ENCODE measurements at regions not wholly inside any gene's neighbourhood (a gene's known extent, or its start where the extent isn't known, plus 50 kb on each side); places are given as distances from the start of the nearest gene placed in this dataset.
A peak's percentile ranks its signal among the peaks of the same experiment; 100 is the strongest.
"Not testable (repeated sequence)": the region's sequence is repeated elsewhere in the genome, so short reads cannot be mapped to it uniquely, and the experiment has no call there.

DNA sequence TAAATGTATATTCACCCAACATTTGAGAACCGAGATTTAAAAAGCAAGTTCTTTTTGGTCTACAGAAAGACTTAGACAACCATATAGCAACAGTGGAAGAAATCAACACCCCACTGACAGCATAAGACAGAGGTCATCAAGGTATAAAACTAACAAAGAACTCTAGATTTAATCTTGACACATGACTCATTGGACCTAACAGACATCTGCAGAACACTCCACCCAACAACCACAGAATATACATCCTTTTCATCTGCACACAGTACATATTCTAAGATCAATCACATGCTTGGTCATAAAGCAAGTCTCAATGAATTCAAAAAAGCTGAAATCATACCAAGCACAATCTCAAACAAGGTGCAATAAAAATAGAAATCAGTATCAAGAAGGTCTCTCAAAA lies 65.8 kb downstream of the SPIN4 start:
- H3K4me3 Mint-ChIP-seq = no peak overlapping the region
- no peaks in the 10 kb centered on the region for H3K36me3 Mint-ChIP-seq
- ATAC-seq (ENCODE audit: low read depth in 2 of 2) (no peak), DNase-seq (no peak)
- H3K4me1 Mint-ChIP-seq = no peaks in the 10 kb centered on the region
- no peaks in the 10 kb centered on the region for H3K27me3 Mint-ChIP-seq
- H3K9me3 Mint-ChIP-seq = peaks cover 0 to 17% (median 6%) of the 10 kb centered on the region in 7 donors
- H3K27ac Mint-ChIP-seq = no peak overlapping the region

DNA sequence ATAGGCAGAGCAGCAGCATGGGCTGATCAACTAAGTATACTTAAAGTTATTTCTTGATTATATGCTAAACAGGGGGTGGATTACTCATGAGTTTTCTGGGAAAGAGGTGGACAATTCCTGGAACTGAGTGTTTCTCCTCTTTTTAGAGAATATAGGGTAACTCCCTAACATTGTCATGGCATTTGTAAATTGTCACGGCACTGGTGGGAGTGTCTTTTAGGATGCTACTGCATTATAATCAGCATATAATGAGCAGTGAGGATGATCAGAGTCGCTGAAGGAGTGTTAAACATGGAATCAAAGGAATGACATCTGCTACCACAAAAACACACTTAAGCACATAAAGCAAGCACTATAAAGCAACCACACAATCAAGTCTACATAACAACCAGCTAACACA lies 66.5 kb downstream of the SPIN4 start:
- H3K36me3 Mint-ChIP-seq = no peaks in the 10 kb centered on the region
- H3K9me3 Mint-ChIP-seq = peaks cover 0 to 14% (median 5%) of the 10 kb centered on the region in 7 donors
- H3K27ac Mint-ChIP-seq = no peak overlapping the region
- no peak for ATAC-seq (ENCODE audit: low read depth in 2 of 2)
- H3K27me3 Mint-ChIP-seq = no peaks in the 10 kb centered on the region
- no peak overlapping the region for H3K4me3 Mint-ChIP-seq
- no peaks in the 10 kb centered on the region for H3K4me1 Mint-ChIP-seq
- DNase-seq = no peak

DNA sequence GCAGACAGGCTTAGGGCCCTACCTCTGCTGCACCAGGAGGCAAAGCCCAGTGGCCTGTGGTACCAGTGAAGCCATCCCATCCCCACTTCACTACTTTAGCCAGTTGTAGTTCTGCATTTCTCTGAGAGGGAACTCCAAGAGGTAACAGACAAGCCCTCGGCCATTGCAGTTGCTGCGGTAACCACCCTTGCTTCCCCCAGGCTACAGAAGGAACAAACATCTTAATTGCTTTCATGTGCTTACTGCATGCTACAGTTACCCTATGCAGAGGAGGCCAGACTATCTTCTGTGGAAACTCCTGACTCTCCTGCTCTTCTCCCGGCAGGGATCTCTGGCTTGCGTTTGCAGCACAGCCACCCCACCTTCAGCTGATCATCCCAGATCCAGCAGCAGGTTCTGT lies 67.8 kb downstream of the SPIN4 start:
- Mint-ChIP-seq H3K36me3 (no peaks in the 10 kb centered on the region), H3K9me3 (peaks cover 0 to 14% (median 5%) of the 10 kb centered on the region in 7 donors), H3K4me3 (no peak overlapping the region), H3K4me1 (no peaks in the 10 kb centered on the region), H3K27ac (no peak overlapping the region), H3K27me3 (no peaks in the 10 kb centered on the region)
- ATAC-seq (ENCODE audit: low read depth in 2 of 2) = no peak
- DNase-seq = no peak

DNA sequence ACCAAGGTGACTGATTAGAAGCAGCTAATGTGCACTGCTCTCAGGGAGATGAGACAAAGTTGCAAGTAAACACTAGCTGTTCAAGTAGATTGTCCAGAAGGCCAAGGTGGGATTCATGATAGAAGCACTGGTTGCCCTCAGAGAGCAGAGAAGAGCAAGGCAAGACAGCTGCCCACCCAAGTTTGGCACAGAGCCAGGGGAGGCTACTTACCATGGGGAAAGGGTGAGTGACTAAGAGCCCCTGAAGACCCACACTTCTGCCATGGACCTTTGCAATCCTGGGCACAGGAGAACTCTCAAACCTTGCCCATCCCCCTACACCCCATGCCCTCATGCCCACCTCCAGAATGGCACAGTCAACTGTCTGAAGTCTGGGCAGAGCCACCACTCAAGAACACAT lies 68.3 kb downstream of the SPIN4 start:
- Mint-ChIP-seq H3K27me3 (no peaks in the 10 kb centered on the region), H3K4me1 (no peaks in the 10 kb centered on the region), H3K27ac (no peak overlapping the region), H3K36me3 (no peaks in the 10 kb centered on the region), H3K9me3 (peaks cover 0 to 14% (median 5%) of the 10 kb centered on the region in 7 donors), H3K4me3 (no peak overlapping the region)
- no peak for ATAC-seq (ENCODE audit: low read depth in 2 of 2)
- DNase-seq = no peak

DNA sequence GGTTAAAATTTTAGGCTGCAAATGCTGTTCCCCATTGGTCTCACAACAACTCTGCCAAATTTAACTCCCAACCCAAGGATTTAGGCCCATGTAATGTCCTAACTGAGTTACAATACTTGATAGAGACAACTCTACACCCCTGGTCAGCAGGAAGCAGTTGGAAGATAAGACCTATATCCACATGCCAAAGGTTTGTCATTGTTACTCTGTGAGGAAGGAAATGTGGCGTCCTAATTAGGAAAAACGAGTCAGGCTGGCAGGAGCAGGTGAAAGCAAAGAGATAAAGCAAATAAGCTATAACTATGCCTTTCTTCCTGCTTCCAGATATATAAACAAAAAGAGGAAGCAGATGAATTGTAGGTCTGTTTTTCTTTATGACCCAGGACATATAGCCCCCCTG lies 69.1 kb downstream of the SPIN4 start:
- no peak overlapping the region for H3K27ac Mint-ChIP-seq
- no peak overlapping the region for H3K4me3 Mint-ChIP-seq
- H3K9me3 Mint-ChIP-seq = peaks cover 0 to 13% (median 4%) of the 10 kb centered on the region in 7 donors
- ATAC-seq (ENCODE audit: low read depth in 2 of 2) = no peak
- H3K36me3 Mint-ChIP-seq = no peaks in the 10 kb centered on the region
- DNase-seq = no peak
- H3K27me3 Mint-ChIP-seq = no peaks in the 10 kb centered on the region
- no peaks in the 10 kb centered on the region for H3K4me1 Mint-ChIP-seq

DNA sequence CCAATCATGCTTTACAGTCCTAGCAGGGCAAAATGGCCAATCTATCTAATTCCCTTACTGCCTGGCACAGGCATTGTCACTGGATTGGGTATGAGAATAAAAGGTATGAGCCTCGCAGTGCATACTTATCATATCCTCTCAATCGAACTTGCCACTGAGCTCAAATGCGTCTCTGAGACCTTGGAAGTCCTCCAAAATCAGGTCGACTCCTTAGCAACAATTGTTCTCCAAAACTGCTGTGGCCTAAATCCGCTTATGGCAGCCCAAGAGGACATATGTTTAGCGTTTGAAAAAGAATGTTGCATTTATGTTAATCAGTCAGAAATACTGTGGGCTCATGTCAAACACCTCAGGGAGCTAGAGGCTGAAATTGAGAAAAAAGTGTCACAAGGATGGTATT lies 69.7 kb downstream of the SPIN4 start:
- Mint-ChIP-seq H3K4me1 (no peaks in the 10 kb centered on the region), H3K36me3 (no peaks in the 10 kb centered on the region), H3K27me3 (no peaks in the 10 kb centered on the region), H3K4me3 (no peak overlapping the region), H3K27ac (no peak overlapping the region), H3K9me3 (peaks cover 0 to 7% (median 4%) of the 10 kb centered on the region in 7 donors)
- DNase-seq (no peak), ATAC-seq (ENCODE audit: low read depth in 2 of 2) (no peak)

DNA sequence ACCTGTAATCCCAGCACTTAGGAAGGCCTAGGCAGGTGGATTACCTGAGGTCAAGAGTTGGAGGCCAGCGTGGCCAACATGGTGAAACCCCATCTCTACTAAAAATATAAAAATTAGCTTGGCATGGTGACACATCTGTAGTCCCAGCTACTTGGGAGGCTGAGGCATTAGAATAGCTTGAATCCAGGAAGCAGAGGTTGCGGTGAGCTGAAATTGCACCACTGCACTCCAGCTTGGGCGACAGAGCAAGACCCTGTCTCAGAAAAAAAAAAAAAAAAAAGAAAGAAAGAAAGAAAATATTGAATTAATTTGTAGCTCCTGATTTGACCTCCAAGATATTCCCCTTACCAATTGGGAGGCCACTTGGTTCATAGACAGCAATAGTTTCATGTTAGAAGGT lies 73.7 kb downstream of the SPIN4 start:
- not testable (repeated sequence) for H3K9me3 Mint-ChIP-seq; DNase-seq; H3K4me1 Mint-ChIP-seq; H3K4me3 Mint-ChIP-seq; ATAC-seq (ENCODE audit: low read depth in 2 of 2); H3K27ac Mint-ChIP-seq; H3K36me3 Mint-ChIP-seq; H3K27me3 Mint-ChIP-seq

DNA sequence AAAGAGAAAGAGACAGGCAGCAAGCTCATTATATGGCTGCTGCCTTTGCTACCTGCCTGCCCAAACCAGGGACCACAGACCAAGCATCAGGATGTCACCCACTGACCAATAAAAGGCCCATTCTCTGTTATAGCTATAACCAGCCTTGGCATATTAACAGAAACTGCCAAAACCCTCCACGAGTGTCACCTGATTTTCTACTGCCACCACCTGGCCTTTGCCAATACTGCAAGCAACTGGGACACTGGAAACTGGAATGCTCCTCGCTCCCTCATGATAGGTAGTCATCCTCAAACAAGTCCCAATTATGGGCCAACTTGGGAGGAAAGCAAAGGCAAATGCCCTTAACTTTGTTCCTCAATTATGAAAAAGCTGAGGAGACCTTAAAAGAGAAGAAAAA lies 76.0 kb downstream of the SPIN4 start:
- Mint-ChIP-seq H3K36me3 (no peaks in the 10 kb centered on the region), H3K4me1 (no peaks in the 10 kb centered on the region), H3K4me3 (no peak overlapping the region), H3K9me3 (no peaks in the 10 kb centered on the region), H3K27ac (peak overlapping the region in 1 of 6 donors; percentile 29), H3K27me3 (no peaks in the 10 kb centered on the region)
- ATAC-seq (ENCODE audit: low read depth in 2 of 2) (no peak), DNase-seq (no peak)

DNA sequence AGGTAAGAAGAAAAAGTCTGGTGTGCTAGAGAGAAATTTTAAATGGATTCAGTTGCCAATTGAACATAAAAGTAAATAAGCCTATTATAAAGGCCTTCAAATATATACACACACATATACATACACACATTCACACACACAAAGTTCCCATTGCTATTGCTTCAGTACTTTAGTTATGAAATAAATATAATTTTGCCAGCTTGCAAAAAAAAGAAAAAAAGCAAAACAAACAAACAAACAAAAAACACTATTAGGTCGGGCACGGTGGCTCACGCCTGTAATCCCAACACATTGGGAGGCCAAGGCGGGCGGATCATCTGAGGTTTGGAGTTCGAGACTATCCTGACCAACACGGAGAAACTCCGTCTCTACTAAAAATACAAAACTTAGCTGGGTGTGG lies 80.3 kb downstream of the SPIN4 start:
- no peaks in the 10 kb centered on the region for H3K4me1 Mint-ChIP-seq
- H3K4me3 Mint-ChIP-seq = no peak overlapping the region
- no peaks in the 10 kb centered on the region for H3K9me3 Mint-ChIP-seq
- H3K27ac Mint-ChIP-seq = no peak overlapping the region
- no peak for DNase-seq
- no peak for ATAC-seq (ENCODE audit: low read depth in 2 of 2)
- H3K27me3 Mint-ChIP-seq = no peaks in the 10 kb centered on the region
- no peaks in the 10 kb centered on the region for H3K36me3 Mint-ChIP-seq

DNA sequence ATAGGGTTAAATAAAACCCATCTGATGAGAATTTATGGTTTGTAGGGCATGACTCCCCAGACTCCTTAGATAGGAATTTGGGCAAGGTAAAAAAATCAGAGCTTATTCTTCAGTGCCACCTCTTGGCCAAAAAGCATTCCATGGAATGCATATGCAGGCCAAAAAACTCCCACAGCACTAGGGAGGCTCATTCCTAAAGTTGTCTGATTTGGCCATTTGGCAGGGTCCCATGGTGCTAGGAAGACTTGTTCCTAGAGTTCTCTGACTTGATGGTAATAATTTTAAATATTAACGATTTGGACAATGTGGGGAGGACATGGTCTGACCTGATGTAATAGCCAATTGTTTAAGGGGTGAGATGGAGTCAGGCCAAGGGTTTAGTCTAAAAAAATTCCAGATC lies 93.0 kb downstream of the SPIN4 start:
- Mint-ChIP-seq H3K4me1 (no peaks in the 10 kb centered on the region), H3K9me3 (peaks cover 0 to 9% (median 0%) of the 10 kb centered on the region in 7 donors), H3K4me3 (no peak overlapping the region), H3K36me3 (no peaks in the 10 kb centered on the region), H3K27ac (no peak overlapping the region), H3K27me3 (no peaks in the 10 kb centered on the region)
- ATAC-seq (ENCODE audit: low read depth in 2 of 2) = no peak
- DNase-seq = no peak

DNA sequence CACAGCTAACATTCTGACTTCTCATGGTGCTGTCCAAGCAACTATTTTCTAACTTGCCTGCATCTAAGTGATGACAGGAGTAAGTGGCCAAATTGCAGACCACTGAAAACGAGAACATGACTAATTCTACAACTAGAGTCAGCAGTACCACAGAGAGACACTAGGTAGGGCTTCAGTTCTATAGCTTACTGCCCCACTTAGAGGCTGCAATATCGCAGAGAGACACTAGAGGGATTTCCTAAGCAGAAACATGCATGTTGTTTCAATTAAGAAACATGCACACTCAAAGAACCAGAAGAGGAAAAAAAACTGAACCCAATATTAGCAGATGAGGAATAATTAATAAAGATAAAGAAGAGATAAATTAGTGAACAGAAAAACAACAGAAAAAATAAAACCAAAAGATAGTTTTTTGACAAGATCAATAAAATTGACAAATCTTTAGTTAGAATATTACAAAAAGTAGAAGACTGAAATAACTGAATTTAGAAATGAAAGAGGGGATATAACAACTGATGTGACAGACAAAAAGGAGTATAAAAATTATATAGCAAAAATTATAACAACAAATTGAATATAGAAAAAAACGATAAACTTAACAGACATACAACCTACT lies 100.8 kb downstream of the SPIN4 start:
- peak; percentile 41 for DNase-seq
- H3K27ac Mint-ChIP-seq = no peak overlapping the region
- peaks cover 0 to 4% (median 0%) of the 10 kb centered on the region in 3 donors for H3K27me3 Mint-ChIP-seq
- peak; percentile 69 to 72 for ATAC-seq (ENCODE audit: low read depth in 2 of 2)
- no peak overlapping the region for H3K4me3 Mint-ChIP-seq
- no peaks in the 10 kb centered on the region for H3K36me3 Mint-ChIP-seq
- H3K9me3 Mint-ChIP-seq = no peaks in the 10 kb centered on the region
- no peaks in the 10 kb centered on the region for H3K4me1 Mint-ChIP-seq

DNA sequence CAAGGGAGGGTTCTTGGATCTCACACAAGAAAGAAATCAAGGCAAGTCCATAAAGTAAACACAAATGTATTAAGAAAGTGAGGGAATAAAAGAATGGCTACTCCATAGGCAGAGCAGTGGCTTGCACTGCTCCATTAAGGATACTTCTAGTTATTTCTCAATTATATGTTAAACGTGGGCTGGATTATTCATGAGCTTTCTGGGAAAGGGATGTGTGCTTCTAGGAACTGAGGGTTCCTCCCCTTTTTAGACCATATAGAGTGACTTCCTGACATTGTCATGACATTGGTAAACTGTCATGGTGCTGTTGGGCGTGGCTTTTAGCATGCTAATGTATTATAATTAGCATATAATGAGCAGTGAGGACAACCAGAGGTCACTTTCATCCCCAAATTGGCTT lies 108.4 kb downstream of the SPIN4 start:
- H3K4me1 Mint-ChIP-seq; H3K36me3 Mint-ChIP-seq; DNase-seq; H3K9me3 Mint-ChIP-seq; H3K27me3 Mint-ChIP-seq; H3K27ac Mint-ChIP-seq; H3K4me3 Mint-ChIP-seq; ATAC-seq (ENCODE audit: low read depth in 2 of 2): not testable (repeated sequence)

DNA sequence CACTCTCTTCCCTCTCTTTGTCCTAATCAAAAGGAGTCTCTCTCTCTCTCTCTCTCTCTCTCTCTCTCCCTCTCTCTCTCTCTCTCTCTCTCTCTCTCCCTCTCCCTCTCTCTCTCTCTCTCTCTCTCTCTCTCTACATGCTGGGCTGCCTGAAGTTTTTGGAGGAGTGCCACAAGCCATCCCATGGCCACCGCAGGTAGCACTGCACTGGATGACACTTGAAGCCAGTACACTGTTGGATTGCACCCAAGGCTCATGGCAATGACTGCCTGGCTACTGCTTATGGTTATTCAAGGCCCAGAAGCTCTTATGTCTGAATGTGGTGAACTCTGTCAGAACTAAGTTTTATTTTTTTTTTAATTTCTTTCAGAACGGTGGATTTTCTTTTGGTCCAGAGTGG lies 115.2 kb downstream of the SPIN4 start:
- DNase-seq; H3K4me1 Mint-ChIP-seq; H3K9me3 Mint-ChIP-seq; H3K27ac Mint-ChIP-seq; H3K27me3 Mint-ChIP-seq; ATAC-seq (ENCODE audit: low read depth in 2 of 2); H3K36me3 Mint-ChIP-seq; H3K4me3 Mint-ChIP-seq: not testable (repeated sequence)

DNA sequence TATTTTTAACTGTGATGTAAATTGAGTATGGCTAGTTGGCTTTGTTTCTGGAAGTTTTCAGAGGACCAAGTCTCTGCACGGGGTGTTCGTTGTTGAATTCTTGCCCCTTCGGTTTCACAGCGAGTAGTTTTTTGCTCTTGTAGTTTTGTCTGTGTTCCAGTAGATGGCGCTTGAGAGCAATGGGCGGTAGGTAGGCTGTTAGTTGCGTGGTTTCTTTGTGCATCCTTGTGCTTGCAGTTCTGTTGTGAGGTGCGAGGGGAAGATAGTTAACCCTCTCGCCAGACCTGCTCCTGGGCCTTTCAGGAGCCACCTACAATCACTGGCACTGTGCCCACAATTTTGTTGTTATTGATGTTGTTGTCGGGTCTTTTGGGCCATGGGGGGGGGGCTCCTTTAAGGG lies 118.1 kb downstream of the SPIN4 start:
- not testable (repeated sequence) for H3K4me3 Mint-ChIP-seq; H3K4me1 Mint-ChIP-seq; H3K36me3 Mint-ChIP-seq; H3K27ac Mint-ChIP-seq; DNase-seq; H3K9me3 Mint-ChIP-seq; H3K27me3 Mint-ChIP-seq; ATAC-seq (ENCODE audit: low read depth in 2 of 2)

DNA sequence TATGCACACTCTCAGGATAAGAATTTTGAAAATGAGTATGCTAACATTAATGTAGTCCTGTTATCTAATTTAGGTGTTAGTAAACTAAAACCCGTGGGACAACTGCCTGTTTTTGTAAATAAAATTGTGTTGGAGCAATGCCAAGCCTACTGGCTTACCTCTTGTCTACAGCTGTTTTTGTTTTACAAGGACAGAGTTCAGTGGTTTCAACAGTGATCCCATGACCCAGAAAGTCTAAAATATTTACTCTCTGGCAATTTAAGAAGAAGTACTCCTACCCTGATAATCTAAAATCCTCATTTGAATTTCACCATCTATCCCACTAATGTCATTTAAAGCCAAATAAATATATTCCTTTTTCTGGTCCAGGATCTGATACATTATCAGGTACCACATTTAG lies 132.9 kb downstream of the SPIN4 start:
- ATAC-seq (ENCODE audit: low read depth in 2 of 2); H3K27me3 Mint-ChIP-seq: not testable (repeated sequence)

More for the DNA sequence above, 132.9 kb downstream of the SPIN4 start:
- H3K4me1 Mint-ChIP-seq, DNase-seq, H3K36me3 Mint-ChIP-seq, H3K9me3 Mint-ChIP-seq, H3K27ac Mint-ChIP-seq, H3K4me3 Mint-ChIP-seq: not testable (repeated sequence)
